ENCODE measurements at regions not wholly inside any gene's neighbourhood (a gene's known extent, or its start where the extent isn't known, plus 50 kb on each side); places are given as distances from the start of the nearest gene placed in this dataset.

DNA sequence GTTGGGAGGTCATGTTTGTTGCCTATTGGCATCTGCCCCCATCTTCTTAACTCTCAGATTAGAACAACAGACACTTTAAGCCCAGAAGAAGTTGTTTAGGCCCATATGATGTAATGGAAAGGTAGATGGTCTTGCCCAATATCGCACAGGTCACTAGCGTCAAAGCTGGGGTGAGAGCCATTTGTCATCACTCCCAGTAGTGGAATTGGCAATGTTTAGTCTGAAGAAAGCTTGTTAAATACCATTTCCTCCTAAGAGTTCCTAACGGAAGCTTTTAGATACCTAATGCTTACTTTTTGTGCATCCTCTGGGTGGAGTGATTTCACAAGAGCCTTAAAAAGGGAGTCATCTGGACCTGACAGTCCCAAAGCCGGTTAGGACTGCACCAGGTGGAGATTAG lies 125.4 kb downstream of the DACT1 start:
- Histone ChIP-seq H3K27me3 (no peaks in the 10 kb centered on the region), H3K4me3 (no peak overlapping the region), H3K4me1 (replicated peaks in 1 of 2) (no peaks in the 10 kb centered on the region), H3K27ac (no peak overlapping the region), H3K36me3 (replicated peaks in 1 of 2) (no peaks in the 10 kb centered on the region), H3K9me3 (replicated peaks in 1 of 3) (no peaks in the 10 kb centered on the region)
- no peak for DNase-seq
- no peak for TF ChIP-seq POLR2A (IDR thresholded peaks at IDR 0.05)
- TF ChIP-seq, protein P1, sequence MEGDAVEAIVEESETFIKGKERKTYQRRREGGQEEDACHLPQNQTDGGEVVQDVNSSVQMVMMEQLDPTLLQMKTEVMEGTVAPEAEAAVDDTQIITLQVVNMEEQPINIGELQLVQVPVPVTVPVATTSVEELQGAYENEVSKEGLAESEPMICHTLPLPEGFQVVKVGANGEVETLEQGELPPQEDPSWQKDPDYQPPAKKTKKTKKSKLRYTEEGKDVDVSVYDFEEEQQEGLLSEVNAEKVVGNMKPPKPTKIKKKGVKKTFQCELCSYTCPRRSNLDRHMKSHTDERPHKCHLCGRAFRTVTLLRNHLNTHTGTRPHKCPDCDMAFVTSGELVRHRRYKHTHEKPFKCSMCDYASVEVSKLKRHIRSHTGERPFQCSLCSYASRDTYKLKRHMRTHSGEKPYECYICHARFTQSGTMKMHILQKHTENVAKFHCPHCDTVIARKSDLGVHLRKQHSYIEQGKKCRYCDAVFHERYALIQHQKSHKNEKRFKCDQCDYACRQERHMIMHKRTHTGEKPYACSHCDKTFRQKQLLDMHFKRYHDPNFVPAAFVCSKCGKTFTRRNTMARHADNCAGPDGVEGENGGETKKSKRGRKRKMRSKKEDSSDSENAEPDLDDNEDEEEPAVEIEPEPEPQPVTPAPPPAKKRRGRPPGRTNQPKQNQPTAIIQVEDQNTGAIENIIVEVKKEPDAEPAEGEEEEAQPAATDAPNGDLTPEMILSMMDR (IDR thresholded peaks at IDR 0.05) = no peak
- intact Hi-C loops (cut with DNase I) = no loop called here
- whole genome bisulfite sequencing, 4 donors = 85 to 90% (median 88%) methylated on average over 4 of the region's 4 CpGs

DNA sequence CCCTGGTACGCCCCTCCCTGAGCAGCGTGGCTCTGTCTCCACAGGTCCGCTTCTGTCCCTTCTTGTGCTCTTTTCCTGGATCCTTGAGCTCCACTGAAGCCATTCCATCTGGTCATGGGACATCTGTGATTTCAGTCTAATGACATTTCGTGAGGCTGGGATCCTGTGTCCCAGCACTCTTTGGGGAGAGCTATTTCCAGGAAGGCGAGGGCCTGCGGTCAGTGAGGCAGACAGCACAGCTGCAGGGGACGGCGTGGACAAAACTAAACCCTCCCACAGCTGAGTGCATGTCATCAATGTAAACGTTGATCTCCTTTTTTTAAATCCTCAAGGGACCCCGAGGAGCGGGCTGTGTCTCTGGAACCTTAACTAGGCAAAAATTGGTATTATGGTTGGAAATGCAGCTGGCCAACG lies 127.7 kb downstream of the DACT1 start:
- WGBS, 4 donors = 67 to 82% (median 79%) methylated on average over 8 to 12 of the region's 12 CpGs
- intact Hi-C loops (cut with DNase I) = no loop called here

DNA sequence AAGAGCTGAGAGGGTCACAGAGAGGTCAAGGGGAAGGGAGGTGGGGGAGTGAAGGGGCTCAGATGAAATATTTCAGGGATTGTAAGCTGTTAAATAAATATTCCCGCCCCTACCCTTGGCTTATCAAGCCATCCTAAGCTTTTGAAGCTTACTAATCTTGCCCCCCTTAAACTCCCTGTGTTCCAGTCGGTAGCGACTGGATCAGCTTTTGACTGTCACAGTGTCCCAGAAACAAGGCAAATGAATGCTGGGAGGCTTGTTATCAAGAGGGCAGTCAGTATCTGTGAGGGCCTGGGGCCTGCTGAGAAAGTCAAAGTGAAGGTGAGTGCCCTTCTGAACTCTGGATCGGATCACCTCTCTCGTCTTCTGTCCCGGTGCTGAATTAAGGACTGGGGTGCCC lies 128.1 kb downstream of the DACT1 start:
- intact Hi-C loops (cut with DNase I) = no loop called here
- no peaks in the 10 kb centered on the region for H3K9me3 ChIP-seq (replicated peaks in 1 of 3)
- DNase-seq = no peak
- no peaks in the 10 kb centered on the region for H3K4me1 ChIP-seq (replicated peaks in 1 of 2)
- no peak overlapping the region for H3K27ac ChIP-seq
- H3K27me3 ChIP-seq = no peaks in the 10 kb centered on the region
- 72 to 90% (median 83%) methylated on average over 6 of the region's 6 CpGs for WGBS, 4 donors
- TF ChIP-seq, protein P1 (IDR thresholded peaks at IDR 0.05) = no peak
- TF ChIP-seq POLR2A (IDR thresholded peaks at IDR 0.05) = no peak
- H3K4me3 ChIP-seq = no peak overlapping the region
- no peaks in the 10 kb centered on the region for H3K36me3 ChIP-seq (replicated peaks in 1 of 2)

More for the DNA sequence above, 127.7 kb downstream of the DACT1 start:
- Histone ChIP-seq H3K27me3 (no peaks in the 10 kb centered on the region), H3K9me3 (replicated peaks in 1 of 3) (no peaks in the 10 kb centered on the region), H3K36me3 (replicated peaks in 1 of 2) (no peaks in the 10 kb centered on the region), H3K4me1 (replicated peaks in 1 of 2) (no peaks in the 10 kb centered on the region), H3K4me3 (no peak overlapping the region), H3K27ac (no peak overlapping the region)
- DNase-seq = no peak
- no peak for TF ChIP-seq POLR2A (IDR thresholded peaks at IDR 0.05)
- TF ChIP-seq, protein P1 (IDR thresholded peaks at IDR 0.05) = no peak

DNA sequence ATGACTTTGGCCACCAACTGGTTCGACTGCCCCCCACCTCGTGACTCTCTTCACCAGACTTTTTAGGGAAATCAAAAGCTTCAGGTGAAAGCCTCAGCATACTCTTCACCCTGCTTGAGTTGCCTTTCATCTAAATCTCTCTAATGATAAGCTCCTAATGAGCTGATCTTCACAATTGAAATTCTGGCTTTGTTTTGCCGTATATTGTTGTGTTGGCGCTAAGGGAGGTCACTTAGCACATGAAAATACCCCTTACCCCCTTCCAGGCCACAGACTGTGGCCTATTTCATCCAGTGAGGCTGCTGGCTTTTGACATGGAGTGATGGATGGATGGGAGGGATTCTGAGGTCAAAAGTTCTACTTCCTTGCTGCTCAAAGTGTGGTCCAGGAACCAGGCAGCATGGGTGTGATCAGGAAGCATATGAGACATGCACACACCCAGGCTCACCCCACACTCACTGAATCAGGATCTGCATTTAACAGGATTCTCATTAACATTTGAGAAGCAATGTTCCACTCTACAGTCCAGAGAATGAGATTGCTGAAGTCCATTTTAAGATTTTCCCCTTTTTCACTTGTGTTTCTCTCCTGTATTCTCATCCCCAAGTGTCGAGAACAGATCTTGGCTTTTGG lies 131.4 kb downstream of the DACT1 start:
- no peak overlapping the region for H3K4me3 ChIP-seq
- no peak overlapping the region for H3K27ac ChIP-seq
- DNase-seq = no peak
- TF ChIP-seq, protein P1 (IDR thresholded peaks at IDR 0.05) = no peak
- no peak for TF ChIP-seq POLR2A (IDR thresholded peaks at IDR 0.05)
- intact Hi-C loops (cut with DNase I) = no loop called here
- no peaks in the 10 kb centered on the region for H3K27me3 ChIP-seq
- H3K36me3 ChIP-seq (replicated peaks in 1 of 2) = no peaks in the 10 kb centered on the region
- H3K4me1 ChIP-seq (replicated peaks in 1 of 2) = no peaks in the 10 kb centered on the region
- WGBS, 4 donors = 87 to 92% (median 88%) methylated on average over 5 of the region's 5 CpGs
- no peaks in the 10 kb centered on the region for H3K9me3 ChIP-seq (replicated peaks in 1 of 3)

Data from adrenal gland (tissue), 9 donors.